A673 (cell line): ENCODE measurements at regions not wholly inside any gene's neighbourhood (a gene's known extent, or its start where the extent isn't known, plus 50 kb on each side); places are given as distances from the start of the nearest gene placed in this dataset.

ENCODE experiments used
- CTCF ChIP-seq: fragments of 300-800, 200-600 bp; sonication (generic); conservative IDR thresholded peaks from 2 replicates; pipeline ENCODE4 v1.5.1; 2017; ENCODE audit warnings: low read depth, mild to moderate bottlenecking, antibody characterized with exemption, low read length, moderate library complexity, mixed read lengths
- EZH2 ChIP-seq: fragments of 200-600 bp; sonication (generic); IDR thresholded peaks from 2 replicates; pipeline ENCODE4 v1.6.1; 2017; ENCODE audit warnings: borderline replicate concordance, low read depth, mild to moderate bottlenecking, mixed read lengths, antibody characterized with exemption, low read length; ENCODE audit not compliant: poor library complexity, severe bottlenecking

GRCh38 chr13:44148159-44148914, 225.3 kb upstream of the SERP2 start:
- TF ChIP-seq CTCF, result no peak
- no peak for TF ChIP-seq EZH2
